NCI-H2196 treated with DMSO at 0.1 percent for 48 hours (cell line): ENCODE measurements at regions not wholly inside any gene's neighbourhood (a gene's known extent, or its start where the extent isn't known, plus 50 kb on each side); places are given as distances from the start of the nearest gene placed in this dataset.

ENCODE experiments used
- DNase-seq: peaks from one replicate; lab custom pipeline; 2025; ENCODE audit not compliant: unreplicated experiment; lab: John Stamatoyannopoulos, UW

- DNase-seq, result no peak
Observed at GRCh38 chr5:110064603-110065268, 375.0 kb downstream of the MAN2A1 start.

DNA sequence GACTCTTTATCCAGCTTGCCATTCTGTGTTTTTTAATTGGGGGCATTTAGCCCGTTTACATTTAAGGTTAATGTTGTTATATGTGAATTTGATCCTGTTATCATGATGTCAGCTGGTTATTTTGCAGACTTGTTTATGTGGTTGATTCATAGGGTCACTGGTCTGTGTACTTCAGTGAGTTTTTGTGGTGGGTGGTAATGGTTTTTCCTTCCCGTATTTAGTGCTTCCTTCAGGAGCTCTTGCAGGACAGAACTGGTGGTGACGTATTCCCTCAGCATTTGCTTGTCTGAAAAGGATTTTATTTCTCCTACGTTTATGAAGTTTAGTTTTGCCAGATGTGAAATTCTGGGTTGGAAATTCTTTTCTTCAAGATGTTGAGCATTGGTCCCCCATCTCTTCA, 381.1 kb downstream of the MAN2A1 start:
- DNase-seq, result no peak

GRCh38 chr5:110072651-110073050, 382.9 kb downstream of the MAN2A1 start:
- DNase-seq, result no peak

DNA sequence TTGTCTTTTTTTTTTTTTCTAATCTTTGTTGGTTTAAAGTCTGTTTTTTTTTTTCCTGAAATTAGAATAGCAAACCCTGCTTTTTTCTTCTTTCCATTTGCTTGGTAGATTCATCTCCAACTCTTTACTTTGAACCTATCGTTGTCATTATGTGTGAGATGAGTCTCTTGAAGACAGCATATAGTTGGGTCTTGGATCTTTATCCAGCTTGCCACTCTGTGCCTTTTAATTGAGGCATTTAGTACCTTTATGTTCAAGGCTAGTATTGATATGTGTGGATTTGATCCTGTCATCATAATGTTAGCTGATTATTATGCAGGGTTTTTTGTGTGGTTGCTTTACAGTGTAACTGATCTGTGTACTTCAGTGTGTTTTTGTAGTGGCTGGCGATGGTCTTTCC, 383.8 kb downstream of the MAN2A1 start:
- DNase-seq, result no peak

DNA sequence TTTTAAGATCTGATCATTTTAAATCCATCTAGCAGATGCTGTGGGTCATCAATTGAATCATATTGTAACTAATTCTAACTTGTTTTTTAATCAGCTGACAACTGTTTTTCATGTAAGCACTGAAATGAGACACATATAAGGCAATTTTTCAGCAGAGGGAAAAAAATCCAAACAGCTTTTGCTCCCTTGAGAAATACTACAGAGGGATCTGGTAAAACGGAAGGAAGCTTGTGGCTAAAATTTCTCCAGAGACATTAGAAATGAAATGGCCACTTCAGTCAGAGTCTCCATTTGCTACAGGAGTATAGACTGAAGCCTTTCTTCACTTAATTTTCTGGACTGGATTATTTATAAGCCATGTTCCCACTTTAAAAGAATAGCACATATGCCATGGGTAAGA, 385.9 kb downstream of the MAN2A1 start:
- no peak for DNase-seq

GRCh38 chr5:110077147-110077546, 387.4 kb downstream of the MAN2A1 start:
- DNase-seq, result no peak

- no peak for DNase-seq
Observed at GRCh38 chr5:110082194-110082593, 392.5 kb downstream of the MAN2A1 start.

- DNase-seq, result no peak
Observed at GRCh38 chr5:110082863-110083262, 393.1 kb downstream of the MAN2A1 start.

DNA sequence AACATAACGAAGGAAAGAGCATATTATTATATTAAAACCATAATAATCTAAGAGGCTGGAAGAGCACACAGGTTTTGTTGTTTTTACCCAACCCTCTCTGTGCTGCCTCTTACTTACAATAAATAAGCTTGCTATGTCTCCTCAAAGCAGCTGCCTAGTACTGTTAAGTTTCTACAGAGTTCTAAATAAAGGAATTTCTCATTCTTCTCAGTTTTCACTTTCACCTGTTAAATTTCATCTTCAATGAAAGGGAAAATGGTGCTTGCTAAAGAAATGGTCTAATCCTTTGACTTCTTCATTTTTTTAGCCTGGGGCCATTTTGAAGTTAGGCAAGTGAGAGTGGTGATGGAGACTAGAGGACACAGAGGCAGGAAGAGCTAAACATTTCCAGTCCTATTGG, 396.1 kb downstream of the MAN2A1 start:
- DNase-seq, result no peak

GRCh38 chr5:110086658-110087388, 397.1 kb downstream of the MAN2A1 start:
- DNase-seq, result no peak

DNA sequence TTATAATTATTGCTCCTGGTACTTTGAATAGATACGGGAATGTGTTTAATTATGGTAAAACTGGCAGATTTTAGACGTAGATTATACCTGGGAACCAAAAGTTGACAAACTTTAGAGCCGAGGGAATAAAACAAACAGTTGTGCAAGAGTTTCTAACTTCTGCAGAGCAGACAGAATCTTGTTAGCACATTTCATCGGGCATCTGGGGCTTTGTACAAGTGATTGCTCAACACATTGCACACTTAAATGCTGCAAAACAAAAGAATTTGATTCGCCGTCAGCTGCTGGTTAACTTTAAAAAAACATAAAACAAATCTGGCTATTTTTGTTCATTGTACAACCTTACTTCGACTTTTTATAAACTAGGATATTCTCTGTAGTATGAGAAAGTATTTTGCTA, 398.1 kb downstream of the MAN2A1 start:
- DNase-seq, result no peak

- DNase-seq, result no peak
Observed at GRCh38 chr5:110088676-110089436, 399.1 kb downstream of the MAN2A1 start.

GRCh38 chr5:110092955-110093785, 403.4 kb downstream of the MAN2A1 start:
- no peak for DNase-seq

GRCh38 chr5:110094109-110094508, 404.4 kb downstream of the MAN2A1 start:
- no peak for DNase-seq

- no peak for DNase-seq
Observed at GRCh38 chr5:110094548-110094947, 404.8 kb downstream of the MAN2A1 start.

DNA sequence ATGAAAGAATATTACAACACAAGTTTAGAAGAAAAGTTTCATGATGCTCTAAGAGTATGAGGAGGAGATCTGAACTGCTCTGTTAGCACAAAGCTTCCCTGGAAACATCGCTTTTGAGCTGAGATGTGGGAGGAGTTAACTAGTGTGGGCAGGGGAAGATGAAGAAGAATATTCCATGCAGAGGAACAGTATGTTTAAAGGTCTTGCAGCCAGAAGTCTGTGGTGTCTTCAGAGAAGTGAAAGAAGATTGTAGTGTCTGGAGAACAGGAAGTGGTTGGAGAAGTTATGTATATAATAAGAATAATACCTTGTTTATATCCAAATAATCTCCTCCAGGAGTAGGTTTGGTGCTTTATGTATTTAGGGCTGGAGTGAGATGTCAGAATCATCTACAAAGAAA, 406.7 kb downstream of the MAN2A1 start:
- no peak for DNase-seq

- no peak for DNase-seq
Observed at GRCh38 chr5:110099572-110099971, 409.8 kb downstream of the MAN2A1 start.

- DNase-seq, result no peak
Observed at GRCh38 chr5:110103081-110103480, 413.4 kb downstream of the MAN2A1 start.

DNA sequence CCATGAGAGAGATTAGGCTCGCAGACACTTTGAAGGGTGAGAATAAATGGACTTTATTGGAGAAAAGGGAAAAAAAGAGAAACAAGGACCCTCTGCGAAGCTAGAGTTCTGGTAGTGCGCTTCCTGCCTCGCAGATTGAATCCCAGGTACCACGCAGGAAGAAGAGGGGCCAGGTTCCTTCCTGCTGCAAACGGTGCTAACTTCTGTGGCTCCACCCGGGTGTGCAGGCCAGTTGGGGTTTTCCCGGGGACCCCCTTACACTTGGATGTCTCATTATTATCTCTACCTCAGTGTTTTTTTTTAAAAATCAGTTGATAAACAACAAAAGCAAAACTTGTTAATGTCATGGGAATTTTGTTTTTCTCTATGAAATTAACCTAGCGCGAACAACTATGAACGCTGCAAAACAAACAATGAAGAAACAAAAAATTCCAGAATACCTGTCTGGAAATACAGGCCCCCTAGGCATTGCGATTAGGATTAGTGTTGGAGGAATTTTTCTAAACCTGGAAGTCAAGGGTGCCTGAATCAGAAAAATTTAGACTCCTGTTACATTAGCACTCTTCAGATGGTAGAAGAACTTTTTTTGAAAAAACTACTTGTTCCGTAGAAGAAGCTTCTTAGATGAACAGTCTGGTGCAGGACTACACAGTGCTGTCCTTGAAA, 414.5 kb downstream of the MAN2A1 start:
- DNase-seq, result no peak
